ENCODE measurements at regions not wholly inside any gene's neighbourhood (a gene's known extent, or its start where the extent isn't known, plus 50 kb on each side); places are given as distances from the start of the nearest gene placed in this dataset.

DNA sequence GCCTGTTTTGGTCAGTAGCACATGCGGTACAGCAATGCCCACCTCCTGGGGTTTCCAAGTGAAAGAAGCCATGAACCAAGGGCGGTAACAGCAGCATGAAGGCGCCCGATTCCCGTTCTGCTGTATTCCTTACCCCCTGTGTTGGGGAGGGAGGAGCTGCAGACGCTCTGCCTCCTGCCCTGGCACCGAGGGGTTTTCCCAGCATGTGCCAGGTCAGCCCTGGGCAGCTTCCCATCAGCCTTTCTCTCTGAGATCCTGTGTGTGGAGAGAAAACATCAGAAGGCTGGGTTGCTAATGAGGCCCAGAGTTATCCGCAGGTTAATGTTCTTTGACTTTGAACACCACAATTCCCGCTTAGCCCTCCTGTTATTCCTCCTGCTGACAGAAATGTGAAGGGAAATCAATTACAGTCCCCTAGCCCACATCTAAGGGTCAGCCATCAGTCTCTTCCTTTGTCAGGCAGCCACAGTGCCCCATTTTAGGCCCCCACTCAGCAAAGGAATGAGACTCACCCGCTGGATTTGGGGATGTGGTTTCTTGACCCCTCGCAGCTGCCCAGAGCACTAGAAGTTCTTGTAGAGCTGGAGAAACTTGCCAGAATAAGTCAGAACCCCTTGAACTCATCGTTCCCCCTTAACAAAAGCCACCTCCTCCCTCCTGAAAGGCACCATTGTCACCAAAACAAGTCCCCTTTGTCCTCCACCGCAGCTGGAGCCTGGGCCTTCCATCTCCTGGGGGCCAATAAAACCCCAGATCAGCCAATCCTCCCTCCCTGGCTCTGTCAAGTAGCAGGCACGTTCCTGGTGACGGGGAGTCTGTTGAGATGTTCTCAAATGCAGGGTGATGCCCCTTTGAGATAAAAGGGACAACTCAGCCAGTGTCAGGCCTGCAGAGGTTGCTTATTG lies 168.5 kb downstream of the KATNIP start:
- H3K27me3 ChIP-seq (ENCODE audit: insufficient read depth, poor library complexity, severe bottlenecking), result no peaks in the 10 kb centered on the region
- TF ChIP-seq, protein P1, sequence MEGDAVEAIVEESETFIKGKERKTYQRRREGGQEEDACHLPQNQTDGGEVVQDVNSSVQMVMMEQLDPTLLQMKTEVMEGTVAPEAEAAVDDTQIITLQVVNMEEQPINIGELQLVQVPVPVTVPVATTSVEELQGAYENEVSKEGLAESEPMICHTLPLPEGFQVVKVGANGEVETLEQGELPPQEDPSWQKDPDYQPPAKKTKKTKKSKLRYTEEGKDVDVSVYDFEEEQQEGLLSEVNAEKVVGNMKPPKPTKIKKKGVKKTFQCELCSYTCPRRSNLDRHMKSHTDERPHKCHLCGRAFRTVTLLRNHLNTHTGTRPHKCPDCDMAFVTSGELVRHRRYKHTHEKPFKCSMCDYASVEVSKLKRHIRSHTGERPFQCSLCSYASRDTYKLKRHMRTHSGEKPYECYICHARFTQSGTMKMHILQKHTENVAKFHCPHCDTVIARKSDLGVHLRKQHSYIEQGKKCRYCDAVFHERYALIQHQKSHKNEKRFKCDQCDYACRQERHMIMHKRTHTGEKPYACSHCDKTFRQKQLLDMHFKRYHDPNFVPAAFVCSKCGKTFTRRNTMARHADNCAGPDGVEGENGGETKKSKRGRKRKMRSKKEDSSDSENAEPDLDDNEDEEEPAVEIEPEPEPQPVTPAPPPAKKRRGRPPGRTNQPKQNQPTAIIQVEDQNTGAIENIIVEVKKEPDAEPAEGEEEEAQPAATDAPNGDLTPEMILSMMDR (IDR thresholded peaks at IDR 0.05; ENCODE audit: insufficient read depth, low read length), result no peak
- TF ChIP-seq, protein P2, sequence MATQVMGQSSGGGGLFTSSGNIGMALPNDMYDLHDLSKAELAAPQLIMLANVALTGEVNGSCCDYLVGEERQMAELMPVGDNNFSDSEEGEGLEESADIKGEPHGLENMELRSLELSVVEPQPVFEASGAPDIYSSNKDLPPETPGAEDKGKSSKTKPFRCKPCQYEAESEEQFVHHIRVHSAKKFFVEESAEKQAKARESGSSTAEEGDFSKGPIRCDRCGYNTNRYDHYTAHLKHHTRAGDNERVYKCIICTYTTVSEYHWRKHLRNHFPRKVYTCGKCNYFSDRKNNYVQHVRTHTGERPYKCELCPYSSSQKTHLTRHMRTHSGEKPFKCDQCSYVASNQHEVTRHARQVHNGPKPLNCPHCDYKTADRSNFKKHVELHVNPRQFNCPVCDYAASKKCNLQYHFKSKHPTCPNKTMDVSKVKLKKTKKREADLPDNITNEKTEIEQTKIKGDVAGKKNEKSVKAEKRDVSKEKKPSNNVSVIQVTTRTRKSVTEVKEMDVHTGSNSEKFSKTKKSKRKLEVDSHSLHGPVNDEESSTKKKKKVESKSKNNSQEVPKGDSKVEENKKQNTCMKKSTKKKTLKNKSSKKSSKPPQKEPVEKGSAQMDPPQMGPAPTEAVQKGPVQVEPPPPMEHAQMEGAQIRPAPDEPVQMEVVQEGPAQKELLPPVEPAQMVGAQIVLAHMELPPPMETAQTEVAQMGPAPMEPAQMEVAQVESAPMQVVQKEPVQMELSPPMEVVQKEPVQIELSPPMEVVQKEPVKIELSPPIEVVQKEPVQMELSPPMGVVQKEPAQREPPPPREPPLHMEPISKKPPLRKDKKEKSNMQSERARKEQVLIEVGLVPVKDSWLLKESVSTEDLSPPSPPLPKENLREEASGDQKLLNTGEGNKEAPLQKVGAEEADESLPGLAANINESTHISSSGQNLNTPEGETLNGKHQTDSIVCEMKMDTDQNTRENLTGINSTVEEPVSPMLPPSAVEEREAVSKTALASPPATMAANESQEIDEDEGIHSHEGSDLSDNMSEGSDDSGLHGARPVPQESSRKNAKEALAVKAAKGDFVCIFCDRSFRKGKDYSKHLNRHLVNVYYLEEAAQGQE (IDR thresholded peaks at IDR 0.05; ENCODE audit: insufficient replicate concordance, low read depth), result no peak
- no peak for TF ChIP-seq SPI1 (IDR thresholded peaks at IDR 0.05; ENCODE audit: borderline replicate concordance, low read depth)
- H3K27ac ChIP-seq (replicated peaks), result no peak overlapping the region
- no peak overlapping the region for H3K4me3 ChIP-seq (replicated peaks; ENCODE audit: insufficient read depth, low read length)
- DNase-seq (ENCODE audit: low read depth in 1 of 2, low spot score in 1 of 2), result no peak

DNA sequence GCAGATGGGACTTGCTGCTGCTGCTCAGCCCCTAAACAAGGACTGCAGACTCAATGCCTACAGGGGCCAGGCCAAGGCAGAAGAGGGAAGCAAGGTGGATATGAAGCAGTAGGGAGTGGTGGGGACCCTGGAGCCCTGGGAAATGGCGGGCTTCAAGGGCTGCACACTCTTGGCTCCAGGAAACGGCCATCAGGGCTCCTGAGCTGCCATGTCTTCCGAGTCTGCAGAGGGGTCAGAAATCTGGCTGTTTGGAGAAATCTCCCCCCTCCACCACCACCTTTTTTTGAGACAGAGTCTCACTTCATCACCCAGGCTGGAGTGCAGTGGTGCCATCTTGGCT lies 169.1 kb downstream of the KATNIP start:
- Histone ChIP-seq H3K27me3 (ENCODE audit: insufficient read depth, poor library complexity, severe bottlenecking) (no peaks in the 10 kb centered on the region), H3K4me3 (replicated peaks; ENCODE audit: insufficient read depth, low read length) (no peak overlapping the region), H3K27ac (replicated peaks) (no peak overlapping the region)
- TF ChIP-seq GABPA (IDR thresholded peaks at IDR 0.05; ENCODE audit: low read depth), result no peak
- TF ChIP-seq, protein P2 (IDR thresholded peaks at IDR 0.05; ENCODE audit: insufficient replicate concordance, low read depth), result no peak
- TF ChIP-seq, protein P1 (IDR thresholded peaks at IDR 0.05; ENCODE audit: insufficient read depth, low read length), result no peak
- TF ChIP-seq SPI1 (IDR thresholded peaks at IDR 0.05; ENCODE audit: borderline replicate concordance, low read depth), result no peak
- TF ChIP-seq POLR2AphosphoS5 (IDR thresholded peaks at IDR 0.05; ENCODE audit: low read depth), result no peak
- no peak for DNase-seq (ENCODE audit: low read depth in 1 of 2, low spot score in 1 of 2)

DNA sequence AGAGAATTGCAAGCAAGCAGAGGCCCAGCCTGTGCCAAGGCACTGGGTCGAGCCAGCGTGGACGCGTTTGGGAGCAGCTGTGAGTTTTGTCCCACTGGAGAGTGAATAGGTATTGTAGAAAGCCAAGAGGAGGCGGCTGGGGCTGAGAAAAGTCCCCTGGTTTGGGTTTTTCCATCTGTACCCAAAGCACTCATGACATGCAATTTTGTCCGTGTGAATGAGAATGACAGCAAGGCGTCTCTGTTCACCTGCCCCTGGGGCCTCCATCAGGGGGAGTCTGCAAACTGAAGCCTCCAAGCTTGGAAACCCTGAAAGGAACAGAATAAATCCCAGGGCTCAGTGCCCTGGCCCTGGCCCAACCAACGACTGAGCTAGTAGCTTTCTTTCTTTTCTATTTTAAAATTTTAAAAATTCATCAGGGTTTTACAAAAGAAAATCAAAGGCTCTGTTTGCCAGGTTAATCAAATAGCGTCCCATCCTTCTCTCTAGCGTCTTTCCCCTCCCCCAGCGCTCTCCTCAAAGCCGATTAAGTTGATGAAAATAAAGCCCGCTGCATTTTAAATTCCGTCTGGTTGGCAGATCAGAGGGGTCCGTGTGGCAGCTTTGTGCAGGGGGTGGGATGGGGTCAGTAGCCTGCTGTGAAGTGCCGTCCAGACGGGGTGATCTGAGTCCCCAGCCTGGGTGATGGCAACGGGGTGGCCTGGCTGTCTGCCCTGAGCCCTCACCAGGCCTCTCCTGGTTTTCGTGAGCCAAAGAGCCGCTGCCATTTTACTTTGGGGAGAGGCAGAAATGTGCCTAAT lies 171.0 kb downstream of the KATNIP start:
- H3K27me3 ChIP-seq (ENCODE audit: insufficient read depth, poor library complexity, severe bottlenecking), result no peaks in the 10 kb centered on the region
- no peak overlapping the region for H3K4me3 ChIP-seq (replicated peaks; ENCODE audit: insufficient read depth, low read length)
- no peak for DNase-seq (ENCODE audit: low read depth in 1 of 2, low spot score in 1 of 2)
- no peak overlapping the region for H3K27ac ChIP-seq (replicated peaks)
- TF ChIP-seq POLR2AphosphoS5 (IDR thresholded peaks at IDR 0.05; ENCODE audit: low read depth), result no peak
- TF ChIP-seq, protein P1 (IDR thresholded peaks at IDR 0.05; ENCODE audit: insufficient read depth, low read length), result no peak
- no peak for TF ChIP-seq SPI1 (IDR thresholded peaks at IDR 0.05; ENCODE audit: borderline replicate concordance, low read depth)
- no peak for TF ChIP-seq GABPA (IDR thresholded peaks at IDR 0.05; ENCODE audit: low read depth)
- TF ChIP-seq, protein P2 (IDR thresholded peaks at IDR 0.05; ENCODE audit: insufficient replicate concordance, low read depth), result no peak

Data from HL-60 (cell line).